Fibroblast of skin of back (primary cell): ENCODE measurements at regions not wholly inside any gene's neighbourhood (a gene's known extent, or its start where the extent isn't known, plus 50 kb on each side); places are given as distances from the start of the nearest gene placed in this dataset.

Experiments
- DNase-seq: peaks from one replicate; pipeline ENCODE4 v3.0.0-alpha.2; 2013

DNA sequence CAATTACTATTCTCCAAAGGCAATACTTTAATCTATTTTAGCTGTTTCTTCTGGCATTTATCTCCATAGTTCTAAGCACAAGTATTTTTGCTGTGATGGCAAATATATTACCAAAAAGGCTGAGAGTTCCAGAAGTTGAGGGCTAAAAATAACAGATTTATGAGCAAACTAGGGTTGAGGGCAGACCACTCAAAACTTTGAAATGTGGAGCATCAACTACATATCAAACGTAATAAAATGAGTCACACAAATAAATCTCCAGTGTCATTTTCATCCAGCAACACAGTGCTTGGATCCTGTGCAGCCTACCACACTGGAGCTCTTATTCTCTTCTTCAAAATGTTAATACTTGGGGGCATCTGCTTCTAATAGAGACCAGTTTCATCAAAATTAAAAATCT is 163.9 kb downstream of the HS3ST1 start:
- peak; percentile 67 for DNase-seq

DNA sequence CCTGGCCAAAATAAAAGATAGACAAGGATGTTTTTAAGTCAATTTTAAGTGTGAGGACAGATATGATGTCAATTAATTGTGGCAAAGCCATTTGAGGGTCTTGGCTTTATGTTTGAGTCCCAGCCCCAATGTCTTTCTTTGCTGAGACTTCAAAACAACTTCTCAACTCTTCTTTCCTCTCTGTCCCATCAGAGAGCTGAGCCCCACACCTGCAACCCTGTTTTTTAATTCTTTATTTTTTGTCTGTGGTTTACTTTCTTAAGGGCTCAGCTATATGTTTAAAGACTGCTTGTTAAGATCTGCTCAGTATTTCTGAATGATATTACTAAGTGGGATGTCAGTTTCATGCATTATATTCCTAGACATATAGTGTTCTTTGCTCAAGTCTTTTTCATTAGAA is 164.3 kb downstream of the HS3ST1 start:
- DNase-seq = no peak

DNA sequence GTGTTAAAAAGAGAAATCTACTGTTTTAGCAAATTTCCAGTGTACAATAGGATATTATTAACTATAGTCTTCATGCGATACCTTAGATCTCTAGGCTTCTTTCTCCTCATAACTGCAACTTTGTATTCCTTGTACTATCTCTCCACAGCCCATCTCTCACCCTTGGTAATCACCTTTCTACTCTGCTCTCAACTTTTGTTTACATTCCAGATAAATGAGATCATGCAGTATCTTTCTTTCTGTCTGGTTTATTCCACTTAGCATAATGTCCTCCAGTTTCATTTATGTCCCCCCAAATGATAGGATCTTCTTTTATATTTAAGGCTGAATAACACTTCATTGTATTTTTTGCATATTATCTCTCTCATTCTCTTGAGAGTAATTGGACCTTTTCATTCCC is 165.5 kb downstream of the HS3ST1 start:
- peak; percentile 15 for DNase-seq

DNA sequence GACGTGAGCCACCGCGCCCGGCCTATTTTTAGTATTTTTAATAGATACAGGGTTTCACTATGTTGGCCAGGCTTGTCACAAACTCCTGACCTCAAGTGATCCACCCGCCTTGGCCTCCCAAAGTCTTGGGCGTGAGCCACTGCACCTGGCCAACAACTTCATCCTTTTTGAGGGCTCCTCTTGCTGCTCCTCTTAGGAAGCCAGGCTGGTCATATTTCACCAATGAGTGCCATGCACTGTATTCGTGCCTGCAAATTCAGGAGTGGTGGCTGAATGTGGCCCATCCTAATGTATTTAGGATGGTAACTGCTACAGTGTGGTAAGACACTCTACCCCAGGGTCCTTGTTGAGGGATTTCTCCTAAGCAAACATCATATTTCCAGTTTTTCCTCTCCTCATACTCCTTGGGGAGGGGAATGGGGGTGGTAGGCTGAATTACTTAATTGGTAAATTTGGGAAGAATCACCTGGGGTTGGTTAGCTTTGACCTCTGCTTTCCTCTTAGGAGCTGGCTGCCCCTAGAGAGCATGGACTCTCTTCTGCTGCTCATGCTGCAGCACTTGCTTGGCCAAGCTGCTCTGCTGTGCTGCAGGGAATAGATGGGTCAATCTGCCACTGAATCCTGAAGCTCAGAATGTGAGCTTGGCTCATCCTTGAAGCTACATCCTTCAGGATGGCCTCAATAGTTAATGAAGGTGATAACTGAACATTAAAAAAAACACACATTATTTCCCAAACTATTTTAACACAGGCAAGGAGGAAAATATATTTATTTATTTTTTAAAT is 167.4 kb downstream of the HS3ST1 start:
- no peak for DNase-seq

DNA sequence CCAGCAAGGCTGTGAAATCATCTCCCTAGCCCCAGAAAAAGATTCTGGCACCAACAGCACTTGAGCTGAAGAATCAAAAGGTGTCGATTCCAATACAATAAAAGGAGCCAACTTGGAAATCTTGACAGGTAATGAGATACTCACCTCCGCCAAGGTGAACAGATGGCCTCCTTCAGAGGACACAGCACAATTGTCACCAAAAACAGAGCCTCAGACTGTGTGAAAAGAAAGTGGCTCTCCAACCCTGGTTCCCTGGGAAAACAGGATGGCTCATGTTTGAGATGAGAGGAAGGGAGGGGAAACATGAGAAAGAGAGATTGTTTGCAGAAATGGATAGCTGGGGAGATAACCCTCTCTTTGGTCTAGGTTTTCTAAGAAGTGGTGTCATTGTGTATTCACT is 168.9 kb downstream of the HS3ST1 start:
- no peak for DNase-seq

DNA sequence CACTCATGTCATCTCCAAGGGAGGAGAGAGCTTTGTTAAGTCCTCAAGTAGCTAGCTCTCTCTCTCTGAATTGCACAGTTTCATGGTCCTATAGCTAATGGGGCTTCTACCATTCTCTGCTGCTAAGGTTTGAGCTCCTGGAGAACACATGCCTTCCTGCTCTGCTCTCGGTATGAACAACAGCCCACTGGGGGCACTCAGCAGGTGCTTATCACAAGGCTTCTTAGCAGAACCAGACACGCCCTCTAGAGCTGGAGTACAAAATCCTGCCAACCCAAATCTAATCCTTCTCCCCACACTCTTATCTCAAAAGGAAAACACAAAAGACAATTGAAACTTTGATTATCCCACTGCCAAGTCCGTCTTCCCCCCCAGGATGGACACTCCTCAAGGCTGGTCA is 176.5 kb downstream of the HS3ST1 start:
- no peak for DNase-seq

DNA sequence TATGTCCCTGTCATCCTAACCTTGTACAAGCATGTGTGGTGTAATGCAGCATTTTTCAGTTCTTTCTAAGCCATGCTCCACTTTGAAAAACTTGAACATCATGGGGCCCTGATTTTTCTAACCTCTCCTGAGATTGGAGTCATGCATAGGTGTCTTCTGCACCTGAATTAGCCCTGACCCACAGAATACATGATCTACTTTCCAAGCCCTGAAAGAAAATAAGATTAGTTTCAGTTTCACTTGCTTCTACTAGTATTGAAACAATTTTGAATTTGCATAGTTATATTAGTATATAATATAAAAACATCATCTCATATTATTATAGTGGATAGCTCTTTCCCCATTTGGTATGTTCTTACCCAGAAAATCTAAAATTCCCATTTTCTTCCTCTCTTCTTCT is 178.2 kb downstream of the HS3ST1 start:
- DNase-seq = no peak

DNA sequence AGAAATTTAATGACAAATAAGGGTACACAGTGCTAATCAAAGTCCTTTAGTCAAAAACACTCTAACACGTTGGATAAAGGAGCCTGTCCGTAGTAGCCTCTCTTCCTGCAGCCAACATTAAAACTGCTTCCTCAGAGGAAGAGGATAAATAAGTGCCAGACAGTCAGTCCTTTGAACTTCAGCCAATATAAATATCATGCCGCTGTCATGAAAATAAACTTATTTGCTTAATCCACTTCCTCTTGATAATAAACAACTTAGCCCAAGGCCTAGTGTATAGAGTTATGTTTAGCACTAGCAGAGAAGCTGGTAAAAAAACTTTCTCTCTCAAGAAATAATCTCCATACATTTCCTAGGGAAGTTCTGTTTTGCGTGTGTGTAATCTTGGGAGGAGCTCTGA is 196.7 kb downstream of the HS3ST1 start:
- DNase-seq = peak; percentile 8

DNA sequence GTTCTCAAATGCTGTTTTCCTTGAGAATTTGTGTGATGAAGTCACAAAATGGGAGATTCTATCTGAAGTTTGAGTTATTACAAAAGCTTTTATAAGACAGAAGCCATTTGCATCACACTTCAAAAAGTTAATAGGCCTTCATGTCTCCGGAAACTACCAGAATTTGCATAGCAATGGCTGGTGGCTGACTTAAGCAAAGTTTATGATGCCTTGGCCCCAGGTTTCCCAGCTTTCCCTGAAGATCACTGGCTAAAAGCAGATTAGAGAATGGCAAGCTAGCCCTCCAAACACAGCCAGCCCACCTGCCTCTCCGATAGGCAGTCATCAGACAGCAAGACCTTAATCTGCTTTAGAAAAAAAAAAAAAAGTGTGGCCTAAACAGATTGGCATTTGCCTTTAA is 197.8 kb downstream of the HS3ST1 start:
- DNase-seq = no peak

DNA sequence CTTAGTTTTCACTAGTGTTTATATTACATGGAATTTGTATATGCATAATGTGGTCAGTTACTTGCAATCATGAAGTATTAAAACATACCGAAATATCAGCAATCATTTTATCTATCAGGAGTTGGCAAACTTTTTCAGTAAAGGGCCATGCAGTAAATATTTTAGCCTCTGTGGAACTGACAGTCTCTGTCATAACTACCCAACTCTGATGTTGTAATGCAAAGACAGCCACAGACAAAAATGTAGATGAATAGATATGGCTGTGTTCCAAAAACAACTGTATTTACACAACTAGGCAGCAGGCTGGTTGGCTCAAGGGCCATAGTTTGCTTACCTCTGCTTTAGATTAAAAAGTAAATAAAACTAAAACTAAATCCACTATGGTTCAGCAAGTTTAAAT is 200.2 kb downstream of the HS3ST1 start:
- DNase-seq = peak; percentile 26

DNA sequence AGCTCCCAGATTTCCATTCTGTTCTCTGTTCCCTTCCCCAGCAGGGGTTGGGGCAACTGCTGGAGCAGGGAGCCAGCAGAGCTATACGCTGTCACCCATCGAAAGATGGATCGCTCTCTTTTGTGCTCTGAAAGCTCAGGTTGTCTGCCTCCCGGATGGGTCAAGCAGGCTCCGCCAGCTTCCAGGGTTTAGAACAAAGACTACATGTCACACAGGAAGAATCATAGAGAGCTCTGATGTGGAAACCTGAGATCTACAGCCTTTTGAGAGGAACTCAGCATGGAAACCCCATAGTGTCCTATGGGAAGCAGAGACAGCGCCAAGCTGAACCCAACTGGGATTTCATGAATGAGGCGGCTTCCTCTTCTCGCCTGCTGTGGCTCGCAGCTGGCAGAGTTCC is 205.4 kb downstream of the HS3ST1 start:
- DNase-seq = no peak

DNA sequence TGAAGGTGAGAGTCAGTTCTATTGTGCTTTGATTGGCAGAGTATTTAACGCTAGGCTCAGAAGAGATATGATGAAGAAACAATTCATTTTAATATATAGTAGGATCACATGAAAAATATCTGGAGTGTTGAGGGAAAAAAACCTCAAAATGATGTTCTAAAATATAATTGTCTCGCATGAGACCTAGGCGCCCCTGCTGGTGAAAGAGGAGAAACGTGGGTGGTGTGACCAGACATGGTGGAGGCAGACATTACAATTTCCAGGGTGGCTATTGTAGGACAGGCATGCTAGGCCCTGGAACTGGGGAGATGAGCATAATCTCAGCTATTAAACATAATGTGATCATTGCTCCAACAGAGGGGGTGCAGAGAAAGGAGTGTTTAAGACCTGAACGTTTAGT is 210.0 kb downstream of the HS3ST1 start:
- DNase-seq = no peak

DNA sequence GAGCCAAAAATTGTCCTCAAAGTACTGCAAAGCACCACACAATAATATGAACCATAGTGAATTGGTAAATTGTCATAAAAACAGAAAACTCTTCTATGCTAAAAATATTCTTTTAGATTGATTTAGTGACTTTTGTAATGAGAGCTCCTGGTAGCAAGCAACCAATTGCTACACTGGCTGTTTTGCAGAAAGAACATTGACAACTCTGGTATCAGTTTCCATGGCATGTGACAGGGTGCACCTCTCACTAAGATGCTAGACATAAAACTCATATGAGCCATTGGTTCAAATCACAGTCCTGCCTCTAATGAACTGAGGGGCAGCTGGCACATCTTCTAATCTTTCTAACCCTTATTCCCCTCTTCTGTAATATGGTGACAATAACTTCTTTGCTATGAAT is 212.2 kb downstream of the HS3ST1 start:
- DNase-seq = no peak

DNA sequence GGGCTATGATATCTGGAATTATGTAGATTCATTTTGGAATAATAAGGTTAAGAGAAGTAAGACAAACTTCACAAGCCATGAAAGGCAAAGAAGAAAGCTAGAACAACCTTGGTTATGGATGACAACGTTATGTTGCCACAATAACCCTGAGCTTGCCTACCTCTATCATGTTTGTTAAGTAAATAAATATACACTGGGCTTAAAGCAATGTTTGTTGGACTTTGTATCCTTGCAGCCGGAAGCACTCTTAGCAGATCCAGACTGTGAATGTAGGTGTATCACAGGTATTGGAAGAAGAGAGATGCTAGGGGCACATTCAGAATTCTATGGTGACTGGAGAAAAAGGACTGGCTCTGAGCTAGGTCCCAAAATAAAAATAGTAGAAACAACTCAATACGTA is 214.4 kb downstream of the HS3ST1 start:
- no peak for DNase-seq

DNA sequence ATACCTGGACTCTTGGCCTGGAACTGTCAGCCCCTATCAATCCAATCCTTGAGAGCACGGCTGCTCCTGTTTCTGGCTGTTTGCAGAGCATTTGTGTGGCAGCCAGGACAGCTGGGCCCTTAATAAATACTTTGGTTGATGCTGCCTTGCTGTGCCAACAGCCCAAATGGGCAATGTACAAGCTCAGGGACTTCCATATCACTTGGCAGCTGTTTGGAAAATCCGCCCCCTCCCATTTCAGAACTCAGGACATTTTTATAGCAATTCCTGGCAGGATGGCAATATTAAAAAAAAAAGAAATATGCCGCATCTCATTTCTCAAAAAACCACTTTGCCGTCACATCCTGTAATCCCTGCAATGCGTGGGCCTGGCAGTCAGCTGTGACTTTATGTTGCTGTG is 218.9 kb downstream of the HS3ST1 start:
- DNase-seq = no peak

DNA sequence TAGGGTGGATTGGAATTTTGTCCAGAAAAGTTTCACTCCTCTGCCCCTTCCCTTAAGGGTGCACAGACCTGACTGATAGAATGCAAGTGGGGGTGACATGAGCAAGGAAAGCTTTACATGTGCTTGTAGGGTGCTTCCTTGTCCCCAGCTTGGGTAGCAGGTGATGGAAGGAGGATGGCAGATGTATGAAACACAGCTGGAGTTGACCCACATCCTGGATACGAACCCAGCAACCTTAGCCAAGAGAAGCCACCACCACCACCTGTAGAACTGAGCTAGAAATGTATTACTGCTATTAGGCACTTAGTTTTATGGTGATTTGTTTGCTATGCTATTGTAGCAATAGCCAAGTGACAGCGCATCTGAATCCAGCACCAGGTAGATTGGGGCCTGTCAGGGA is 227.4 kb downstream of the HS3ST1 start:
- no peak for DNase-seq

DNA sequence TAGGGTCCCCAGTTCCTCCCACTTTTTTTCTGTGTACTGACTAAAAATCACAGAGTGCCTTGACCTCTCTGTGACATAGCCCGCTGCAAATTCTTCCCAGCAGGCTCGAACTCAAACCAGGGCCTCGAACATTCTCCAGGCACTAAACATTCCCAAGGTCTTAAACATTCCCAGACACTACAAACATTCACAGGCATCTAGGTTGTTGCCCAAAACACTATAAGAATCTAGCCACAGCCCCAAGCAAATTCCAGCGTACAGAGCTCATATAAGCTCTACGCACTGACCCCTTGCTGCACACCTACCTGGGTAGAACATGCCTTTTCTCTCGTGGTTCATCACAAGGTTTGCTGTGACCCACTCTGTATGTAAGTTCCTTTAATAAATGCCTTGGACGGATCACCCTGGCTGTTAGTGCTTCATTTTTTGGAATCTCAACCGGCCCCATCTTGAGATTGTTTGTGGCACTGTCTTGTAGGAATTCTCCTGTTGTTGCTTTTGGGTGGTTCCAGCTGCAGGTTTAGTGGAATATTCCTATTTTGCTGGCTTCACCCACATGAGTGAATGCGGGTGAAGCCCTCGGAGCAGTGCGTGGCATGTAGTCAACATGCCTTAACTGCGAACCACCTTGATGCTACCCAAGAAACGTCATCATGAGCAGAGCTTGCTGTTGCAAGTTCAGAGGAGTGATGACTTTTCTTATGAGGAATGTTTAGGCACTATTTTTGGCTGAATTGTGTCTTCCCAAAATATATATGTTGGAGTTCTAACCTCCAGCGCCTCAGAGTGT is 230.0 kb downstream of the HS3ST1 start:
- DNase-seq = peak; percentile 31

DNA sequence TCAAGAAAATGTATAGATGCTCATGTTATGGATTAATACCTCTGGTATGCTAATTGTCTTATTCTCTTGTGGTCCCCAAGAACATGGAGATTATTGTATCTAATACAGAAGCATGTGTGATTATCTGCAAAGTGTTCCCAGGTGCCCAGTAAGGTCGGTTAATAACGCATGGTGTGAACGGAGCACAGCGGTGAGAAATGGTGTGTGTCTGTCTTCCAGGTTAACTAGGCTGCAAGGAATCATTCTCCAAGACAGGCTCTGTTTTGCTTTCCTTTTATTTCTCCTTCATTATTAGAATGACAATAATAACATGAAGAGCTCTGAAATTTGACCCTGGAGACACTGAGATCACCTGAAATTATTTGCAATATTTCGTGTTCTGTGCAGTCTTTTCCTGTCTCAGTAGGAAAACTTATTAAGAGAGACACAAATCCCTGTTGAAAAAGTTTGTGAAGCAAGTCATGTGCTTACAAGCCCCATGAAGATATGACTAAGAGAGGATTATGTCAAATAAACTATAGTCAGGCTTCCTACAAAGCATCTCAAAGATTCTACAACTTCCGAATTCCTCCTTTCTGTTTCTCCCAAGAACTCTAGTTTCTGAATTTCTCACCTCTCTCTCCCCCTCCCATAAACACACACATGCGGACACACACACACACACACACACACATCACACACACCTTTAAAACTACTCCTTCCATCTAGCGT is 230.9 kb downstream of the HS3ST1 start:
- no peak for DNase-seq

DNA sequence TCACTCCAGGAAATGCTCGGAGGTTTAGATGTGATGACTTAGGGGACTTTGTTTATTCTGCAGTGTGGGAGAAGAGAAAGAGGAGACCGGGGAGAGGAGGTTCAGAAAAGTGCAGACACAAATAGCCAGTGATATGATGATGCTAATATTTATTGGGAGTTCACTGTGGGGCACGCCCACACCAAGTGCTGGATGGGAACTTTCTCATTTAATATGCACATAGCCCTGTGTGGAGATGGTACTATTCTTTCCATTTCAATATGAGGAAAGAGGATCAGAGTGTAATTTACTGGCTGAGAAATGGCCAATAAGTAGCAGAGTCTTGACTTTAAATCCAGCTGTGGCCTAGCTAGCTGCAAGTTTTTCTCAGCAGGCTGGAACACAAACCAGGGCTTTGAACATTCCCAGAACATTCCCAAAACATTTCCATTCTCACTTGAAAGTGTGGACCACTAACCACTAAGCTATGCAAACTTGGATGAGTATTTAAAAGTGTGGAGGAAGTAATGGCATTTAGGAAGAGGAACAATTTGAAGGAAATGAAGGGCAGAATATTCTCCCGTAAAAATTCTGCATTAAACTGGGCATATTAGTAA is 231.7 kb downstream of the HS3ST1 start:
- peak; percentile 43 for DNase-seq

DNA sequence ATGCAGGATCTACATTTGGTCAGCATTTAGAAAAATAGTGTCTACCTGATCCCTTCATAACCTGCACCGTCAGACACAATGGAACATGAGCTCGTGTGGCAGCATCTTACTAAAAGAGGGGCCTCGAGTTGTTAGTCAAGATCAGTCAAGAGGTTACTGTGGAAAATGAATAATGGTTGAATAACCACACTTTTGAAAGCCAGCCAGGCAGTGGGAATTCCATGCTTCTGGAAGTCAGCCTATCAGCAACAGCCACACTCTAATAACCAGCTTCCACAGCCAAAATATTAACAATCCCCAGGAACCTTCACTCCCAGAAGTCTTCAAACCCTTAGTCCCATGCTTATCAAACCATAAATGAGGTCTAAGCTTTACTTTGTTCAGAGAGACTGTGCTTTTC is 234.3 kb downstream of the HS3ST1 start:
- no peak for DNase-seq

DNA sequence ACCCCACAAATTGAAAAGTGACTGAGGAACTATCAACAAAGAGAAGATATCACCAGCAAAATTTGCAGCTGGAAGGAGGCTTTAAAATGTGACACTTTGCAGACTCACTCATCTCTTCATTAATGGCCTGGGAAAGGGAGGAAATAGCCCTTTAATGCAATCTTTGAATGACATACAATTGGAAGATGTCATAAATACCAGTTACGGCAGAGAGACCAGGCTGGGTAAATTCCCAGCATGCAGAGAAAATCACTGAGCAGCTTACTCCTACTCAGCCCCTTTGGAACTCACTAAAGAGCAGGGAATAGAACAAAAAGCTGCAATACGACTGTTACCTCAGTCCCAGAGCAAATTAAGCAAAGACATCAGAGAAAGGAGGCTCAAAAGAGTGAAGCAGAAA is 238.9 kb downstream of the HS3ST1 start:
- no peak for DNase-seq

DNA sequence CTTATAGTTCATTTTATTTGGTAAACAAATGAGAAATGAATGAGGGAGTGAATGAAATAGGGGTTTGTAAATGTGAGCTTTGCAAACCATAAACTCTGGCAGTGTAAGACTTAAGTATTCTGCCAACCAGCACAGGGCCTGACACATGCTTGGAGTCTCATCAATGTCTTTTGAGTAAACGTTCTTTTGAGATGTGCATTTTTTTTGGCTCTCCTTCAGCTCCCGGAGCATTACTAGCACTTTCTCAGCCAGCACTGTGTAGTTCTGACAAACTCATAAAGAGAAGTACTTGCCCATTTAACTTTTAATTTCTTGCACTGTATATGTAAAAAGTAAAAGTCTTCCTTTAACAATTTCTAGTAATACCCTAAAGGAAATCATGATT is 245.3 kb downstream of the HS3ST1 start:
- DNase-seq = peak; percentile 25
